Bronchial epithelial cell (primary cell): ENCODE measurements at regions not wholly inside any gene's neighbourhood (a gene's known extent, or its start where the extent isn't known, plus 50 kb on each side); places are given as distances from the start of the nearest gene placed in this dataset.

Source experiments
- DNase-seq: peaks from one replicate; pipeline ENCODE4 v3.0.0-alpha.2; 2010; ENCODE audit warnings: low read depth
- FAIRE-seq: peaks from 2 replicates; lab custom pipeline; 2011; peaks lifted over from hg19 to GRCh38; lab: Jason Lieb, UNC
- H3K27me3 ChIP-seq: 2 replicates; pipeline ENCODE4 v1.5.1; 2011; ENCODE audit warnings: low read length; ENCODE audit not compliant: control insufficient read depth, insufficient read depth
- H3K36me3 ChIP-seq: 2 replicates; pipeline ENCODE4 v1.5.1; 2011; ENCODE audit warnings: low read length; ENCODE audit not compliant: control insufficient read depth, insufficient read depth
- H3K4me3 ChIP-seq: 2 replicates; pipeline ENCODE4 v1.5.1; 2011; ENCODE audit warnings: mild to moderate bottlenecking, low read depth, low read length, control low read depth
- CTCF ChIP-seq: IDR thresholded peaks from 2 replicates; pipeline ENCODE4 v1.5.1; 2011; ENCODE audit warnings: mild to moderate bottlenecking, moderate library complexity, low read length, control low read depth, inconsistent platforms; ENCODE audit not compliant: insufficient read depth, severe bottlenecking

- no peaks in the 10 kb centered on the region for H3K27me3 ChIP-seq
Measured at GRCh38 chr13:108575430-108575829, 54.0 kb upstream of the MYO16 start.

More at GRCh38 chr13:108575430-108575829, 54.0 kb upstream of the MYO16 start:
- Histone ChIP-seq H3K36me3 (no peaks in the 10 kb centered on the region), H3K4me3 (no peak overlapping the region)
- TF ChIP-seq CTCF = no peak
- no peak for DNase-seq
- no peak for FAIRE-seq
